ENCODE measurements at regions not wholly inside any gene's neighbourhood (a gene's known extent, or its start where the extent isn't known, plus 50 kb on each side); places are given as distances from the start of the nearest gene placed in this dataset.
A peak's percentile ranks its signal among the peaks of the same experiment; 100 is the strongest.
"Not testable (repeated sequence)": the region's sequence is repeated elsewhere in the genome, so short reads cannot be mapped to it uniquely, and the experiment has no call there.

GRCh38 chr5:102154791-102155605, 141.1 kb downstream of the SLCO4C1 start:
- DNase-seq = peak; percentile 3

DNA sequence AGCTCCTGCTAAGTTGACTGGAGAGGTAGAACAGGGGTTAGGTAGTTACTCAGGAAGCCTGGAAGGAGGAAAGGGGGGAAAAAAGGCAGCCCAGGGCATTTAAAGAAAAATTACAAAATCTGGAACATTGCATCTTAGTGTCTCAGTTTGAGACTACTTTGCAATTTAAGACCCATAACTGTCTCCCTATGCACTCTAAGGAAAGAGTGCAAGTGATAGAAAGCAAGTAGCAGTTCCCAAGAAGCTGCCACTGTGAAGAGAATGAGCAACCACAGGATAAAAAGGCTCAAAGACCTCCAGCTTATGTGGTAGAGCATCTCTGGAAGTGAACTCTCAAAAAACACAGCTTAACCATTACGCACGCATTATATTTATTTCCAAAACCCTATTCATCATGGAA, 141.8 kb downstream of the SLCO4C1 start:
- no peak for DNase-seq

GRCh38 chr5:102153003-102153759, 142.9 kb downstream of the SLCO4C1 start:
- DNase-seq = peak; percentile 30

- DNase-seq = no peak
Measured at GRCh38 chr5:102139029-102139428, 157.1 kb downstream of the SLCO4C1 start.

GRCh38 chr5:102138243-102138653, 157.8 kb downstream of the SLCO4C1 start:
- no peak for DNase-seq

DNA sequence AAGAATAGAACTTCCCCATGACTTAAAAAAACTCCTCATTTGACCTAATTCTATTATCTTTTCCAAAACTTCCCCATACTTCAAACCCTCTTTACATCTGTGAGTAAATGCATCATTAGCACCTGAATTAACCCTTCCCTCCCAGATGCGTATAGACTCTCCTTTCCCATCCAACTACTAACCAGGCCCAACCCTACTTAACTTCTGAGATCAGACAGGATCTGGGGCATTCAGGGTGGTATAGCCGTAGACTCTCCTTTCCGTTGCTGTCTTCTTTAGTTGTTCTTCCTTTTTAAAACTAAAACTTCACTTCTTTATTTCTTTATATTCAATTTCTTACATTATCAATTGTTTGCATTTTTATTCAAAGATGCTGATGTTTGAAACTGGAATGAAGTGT, 165.2 kb downstream of the SLCO4C1 start:
- no peak for DNase-seq

DNA sequence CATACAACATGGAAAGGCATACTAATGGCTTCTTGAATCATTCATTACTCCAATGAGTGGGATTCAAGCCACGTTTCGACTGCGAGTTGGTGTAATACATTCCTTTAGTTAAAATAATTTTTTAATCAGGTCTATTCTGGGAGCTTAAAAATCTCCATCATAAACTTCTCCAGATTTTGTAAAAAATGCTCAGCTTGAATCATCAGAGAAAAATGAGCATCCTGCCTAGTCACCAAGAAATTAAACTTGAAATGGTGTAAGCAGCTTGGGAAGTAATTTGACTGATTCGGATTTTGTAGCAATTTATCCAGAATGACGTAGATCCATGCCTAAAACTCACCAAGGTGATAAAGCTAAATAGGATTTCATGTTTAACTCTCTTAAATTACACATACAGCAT, 165.7 kb downstream of the SLCO4C1 start:
- no peak for DNase-seq

- no peak for DNase-seq
Measured at GRCh38 chr5:102119252-102119651, 176.8 kb downstream of the SLCO4C1 start.

DNA sequence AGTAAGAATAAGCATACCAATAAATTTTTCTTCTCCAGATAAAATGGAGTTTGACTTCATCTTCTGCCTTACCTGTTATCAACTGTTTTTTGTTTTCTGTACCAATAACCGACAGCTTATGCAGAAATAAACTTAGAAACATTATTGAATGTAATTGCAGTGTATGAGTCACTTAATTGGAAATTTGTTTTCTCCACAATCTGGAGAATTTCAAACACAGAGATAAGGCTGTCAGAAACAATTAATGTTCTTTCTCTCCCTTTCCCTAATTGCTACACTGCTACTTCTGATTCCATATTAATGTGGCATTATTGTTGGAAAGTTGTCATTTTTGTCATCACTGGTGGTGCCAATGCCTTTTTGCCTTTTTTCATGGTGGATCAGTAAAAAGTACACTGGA, 180.3 kb downstream of the SLCO4C1 start:
- DNase-seq = no peak

DNA sequence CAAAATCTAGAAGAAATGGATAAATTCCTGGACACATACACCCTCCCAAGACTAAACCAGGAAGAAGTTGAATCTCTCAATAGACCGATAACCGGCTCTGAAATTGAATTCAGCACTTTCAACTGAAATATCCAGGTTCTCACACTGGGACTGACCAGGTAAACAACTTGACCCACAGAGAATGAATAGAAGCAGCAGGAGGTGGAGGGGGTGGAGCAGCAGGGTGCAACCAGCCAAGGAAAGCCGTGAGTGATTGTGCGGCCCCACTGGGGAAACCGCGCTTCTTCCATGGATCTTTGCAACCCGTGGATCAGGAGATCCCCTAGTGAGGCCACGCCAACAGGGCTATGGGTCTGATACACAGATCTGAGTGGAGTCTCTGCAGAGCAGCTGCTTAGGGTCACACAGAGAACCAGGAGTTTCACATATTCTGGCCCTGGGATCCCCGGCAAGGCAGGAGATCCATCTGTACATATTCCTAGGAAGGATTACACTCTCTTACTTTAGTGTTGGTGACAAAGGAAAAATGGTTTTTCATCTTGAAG, 181.5 kb downstream of the SLCO4C1 start:
- no peak for DNase-seq

GRCh38 chr5:102107865-102108264, 188.2 kb downstream of the SLCO4C1 start:
- no peak for DNase-seq

DNA sequence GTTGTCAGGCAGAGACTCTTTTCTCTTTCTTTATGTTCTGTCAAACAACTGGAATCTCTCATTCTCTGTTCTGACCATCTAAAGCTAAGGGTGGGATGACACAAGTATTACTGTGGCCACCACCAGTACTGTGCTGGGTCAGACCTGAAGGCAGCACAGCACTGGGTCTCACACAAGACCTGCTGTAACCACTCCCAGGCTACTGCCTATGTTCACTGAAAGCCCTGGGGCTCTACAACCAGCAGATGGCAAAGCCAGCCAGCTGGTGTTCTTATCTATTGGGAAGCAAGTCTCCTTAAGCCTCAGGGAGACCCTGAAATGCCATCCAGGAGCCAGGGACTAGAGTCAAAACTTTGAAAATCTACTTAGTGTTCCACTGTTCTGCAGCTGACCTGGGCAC, 189.5 kb downstream of the SLCO4C1 start:
- no peak for DNase-seq

DNA sequence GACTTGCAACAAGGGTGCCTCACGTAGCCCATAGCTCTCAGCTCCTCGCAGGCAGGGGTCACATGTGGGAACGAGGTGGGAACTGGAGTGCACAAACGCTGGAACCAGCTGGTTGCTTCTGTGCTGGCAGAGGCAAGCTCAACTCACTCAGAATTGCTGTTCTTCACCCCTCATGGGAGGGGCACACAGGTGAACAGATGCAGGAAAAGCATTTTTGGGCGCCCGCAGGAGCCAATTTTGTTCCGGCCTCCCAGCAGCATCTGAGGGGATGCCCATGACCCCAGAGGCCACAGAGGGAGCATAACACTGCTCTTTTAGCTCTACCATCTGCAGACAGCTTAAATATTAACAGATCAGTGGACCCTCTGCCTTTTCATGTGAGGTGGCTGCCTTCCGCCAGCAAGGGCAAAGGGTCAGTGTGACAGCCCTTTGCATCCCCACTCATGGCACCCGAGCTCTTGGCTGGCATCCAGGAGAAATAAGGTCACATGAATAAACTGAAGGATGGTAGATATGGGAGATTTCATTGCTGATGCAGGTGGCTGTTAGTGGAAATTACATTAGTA, 196.2 kb downstream of the SLCO4C1 start:
- DNase-seq = no peak

DNA sequence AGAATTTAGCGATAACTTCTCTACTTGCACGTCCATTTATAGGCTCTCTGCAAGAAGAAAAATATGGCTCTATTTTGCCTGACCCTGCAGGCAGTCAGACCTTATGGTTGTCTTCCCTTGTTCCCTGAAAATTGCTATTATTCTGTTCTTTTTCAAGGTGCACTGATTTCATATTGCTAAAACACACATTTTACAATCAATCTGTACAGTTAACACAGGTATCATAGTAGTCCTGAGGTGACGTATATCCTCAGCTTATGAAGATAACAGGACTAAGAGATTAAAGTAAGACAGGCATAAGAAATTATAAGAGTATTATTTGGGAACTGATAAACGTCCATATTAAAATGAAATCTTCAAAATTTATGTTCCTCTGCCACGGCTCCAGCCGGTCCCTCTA, 197.0 kb downstream of the SLCO4C1 start:
- DNase-seq = not testable (repeated sequence)

DNA sequence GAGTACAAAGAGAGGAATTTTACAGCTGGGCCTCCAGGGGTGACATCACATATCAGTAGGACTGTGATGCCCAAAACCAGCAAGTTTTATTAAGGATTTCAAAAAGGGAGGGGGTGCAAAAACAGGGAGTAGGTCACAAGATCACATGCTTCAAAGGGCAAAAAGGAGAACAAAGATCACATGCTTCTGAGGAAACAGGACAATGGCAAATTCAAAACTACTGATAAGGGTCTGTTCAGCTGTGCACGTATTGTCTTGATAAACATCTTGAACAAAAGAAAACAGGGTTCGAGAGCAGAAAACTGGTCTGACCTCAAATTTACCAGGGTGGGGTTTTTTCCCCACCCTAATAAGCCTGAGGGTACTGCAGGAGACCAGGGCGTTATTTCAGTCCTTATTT, 197.5 kb downstream of the SLCO4C1 start:
- not testable (repeated sequence) for DNase-seq

DNA sequence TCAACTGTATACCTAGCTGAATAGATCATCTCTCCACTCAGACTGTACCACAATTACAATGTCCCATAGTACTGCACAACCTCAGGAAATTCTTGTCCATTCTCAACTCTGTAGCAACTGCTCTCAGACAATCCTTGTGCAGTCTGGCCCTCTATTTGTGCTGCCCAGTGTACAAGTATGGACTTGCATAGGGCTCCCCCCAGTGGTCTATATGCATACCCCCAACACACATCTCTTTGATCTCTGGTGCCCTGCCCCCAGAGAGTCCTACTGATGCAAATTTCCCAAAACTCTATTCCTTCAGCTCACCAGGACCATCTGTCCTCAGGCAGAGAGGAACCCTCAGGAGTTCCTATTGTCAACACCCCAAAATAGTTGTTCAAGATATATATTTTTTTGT, 205.3 kb downstream of the SLCO4C1 start:
- DNase-seq = peak; percentile 18

DNA sequence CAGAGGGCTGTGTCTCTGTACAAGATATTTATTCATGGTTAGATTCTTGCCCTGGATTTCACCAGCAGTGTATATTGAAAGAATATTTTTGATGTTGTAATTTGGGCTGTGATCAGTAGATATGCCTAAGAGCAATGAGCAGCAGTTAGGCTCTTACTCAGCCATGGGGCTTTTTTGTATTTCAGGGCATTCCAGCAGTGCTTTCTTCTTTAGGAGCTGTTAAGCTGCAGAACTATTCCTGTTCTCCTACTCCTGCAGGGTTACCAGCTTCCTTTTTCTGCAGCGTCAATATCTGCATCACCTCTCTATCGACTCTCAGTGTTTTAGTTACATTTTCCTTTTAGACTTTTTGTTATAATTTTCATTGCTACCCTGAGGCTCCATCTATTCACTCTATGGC, 206.2 kb downstream of the SLCO4C1 start:
- no peak for DNase-seq

- DNase-seq = no peak
Measured at GRCh38 chr5:102087906-102088305, 208.2 kb downstream of the SLCO4C1 start.

DNA sequence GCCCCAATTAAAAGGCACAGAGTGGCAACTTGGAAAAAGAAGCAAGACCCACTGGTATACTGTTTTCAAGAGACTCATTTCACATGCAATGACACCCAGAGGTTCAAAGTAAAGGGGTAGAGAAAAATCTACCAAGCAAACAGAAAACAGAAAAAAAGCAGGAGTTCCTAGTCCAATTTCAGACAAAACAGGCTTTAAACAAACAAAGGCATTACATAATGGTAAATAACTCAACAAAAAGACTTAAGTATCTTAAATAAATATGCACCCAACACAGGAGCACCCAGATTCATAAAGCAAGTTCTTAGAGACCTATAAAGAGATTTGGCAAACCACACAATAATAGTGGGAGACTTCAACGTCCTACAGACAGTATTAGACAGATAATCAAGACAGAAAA, 215.8 kb downstream of the SLCO4C1 start:
- no peak for DNase-seq

GRCh38 chr5:102077920-102078319, 218.2 kb downstream of the SLCO4C1 start:
- DNase-seq = no peak

DNA sequence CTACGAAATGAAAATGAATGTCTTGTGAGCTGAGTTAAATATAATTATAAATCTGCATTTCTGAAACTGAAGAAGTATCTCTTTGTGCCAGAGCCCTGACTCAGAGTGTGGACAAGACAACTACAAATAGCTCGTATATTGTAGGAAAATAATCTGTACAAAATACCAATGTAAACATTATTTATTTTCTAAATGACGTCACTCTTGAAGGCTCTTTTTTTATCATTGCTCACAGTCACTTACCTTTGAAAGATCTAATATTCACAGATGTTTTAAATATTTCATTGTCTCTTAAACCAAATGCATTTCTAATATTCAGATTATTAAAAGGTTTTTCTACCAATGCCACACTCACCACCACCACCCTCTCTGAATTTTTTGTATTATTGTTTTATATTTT, 226.1 kb downstream of the SLCO4C1 start:
- DNase-seq = no peak

DNA sequence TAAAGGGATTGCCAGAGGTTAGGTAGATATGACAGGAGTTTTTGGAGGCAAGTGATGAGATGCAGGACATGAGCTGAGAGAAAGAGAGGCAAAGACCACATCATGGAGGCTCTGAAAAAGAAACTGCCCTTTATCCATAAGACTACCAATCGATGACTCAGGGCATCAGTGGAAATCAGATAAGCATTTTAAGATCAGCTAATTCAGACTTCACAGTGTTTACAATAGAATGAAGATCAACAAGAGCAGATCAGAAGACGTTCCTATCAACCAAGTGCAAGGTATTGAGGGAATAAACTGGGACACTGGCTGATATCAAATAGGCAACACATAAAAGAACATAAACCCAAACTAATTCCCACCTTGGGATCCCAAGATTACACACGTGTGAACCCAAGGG, 227.2 kb downstream of the SLCO4C1 start:
- DNase-seq = no peak

DNA sequence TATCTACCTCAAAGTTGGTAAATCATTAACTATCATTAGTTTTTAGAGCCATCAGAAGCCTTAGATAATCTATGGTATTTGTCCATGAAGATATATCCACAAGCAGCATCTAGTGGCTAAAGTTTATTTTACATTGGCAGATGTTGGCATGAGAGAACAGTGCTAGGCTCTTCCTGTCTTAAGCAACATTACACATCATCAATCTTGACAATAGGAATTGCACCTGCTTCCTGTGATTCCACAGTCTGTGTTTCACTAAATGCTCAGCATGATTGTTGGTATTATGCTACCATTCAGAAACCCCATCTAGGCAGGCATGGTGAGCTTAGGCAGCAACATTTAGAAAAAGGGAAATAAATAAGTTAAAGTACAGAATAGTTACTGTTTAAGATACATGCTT, 246.6 kb downstream of the SLCO4C1 start:
- DNase-seq = no peak

DNA sequence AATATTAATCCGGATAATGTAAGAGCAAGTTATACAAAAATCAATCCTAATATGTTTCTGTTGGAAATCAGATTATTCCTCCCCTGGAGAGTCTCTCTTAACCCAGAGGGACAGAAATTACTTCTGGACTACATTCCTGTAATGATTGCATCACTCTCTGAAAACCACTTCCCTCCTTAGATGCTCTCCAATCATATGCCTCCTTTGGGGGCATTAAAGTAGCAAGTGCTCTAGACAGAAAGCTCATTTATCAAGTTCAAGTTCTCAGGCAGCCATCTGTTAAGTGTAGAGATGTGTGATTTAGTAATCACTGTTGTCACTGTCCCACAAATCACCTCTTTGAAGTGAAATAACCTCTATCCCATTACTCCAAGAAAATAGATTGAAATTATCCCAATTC, 247.1 kb downstream of the SLCO4C1 start:
- DNase-seq = no peak

Data from activated CD4-positive, alpha-beta T cell treated with anti-CD3 and anti-CD28 coated beads, Interleukin-2, amount 50 U/mL, for 16 hours (primary cell).